ENCODE measurements at regions not wholly inside any gene's neighbourhood (a gene's known extent, or its start where the extent isn't known, plus 50 kb on each side); places are given as distances from the start of the nearest gene placed in this dataset.

DNA sequence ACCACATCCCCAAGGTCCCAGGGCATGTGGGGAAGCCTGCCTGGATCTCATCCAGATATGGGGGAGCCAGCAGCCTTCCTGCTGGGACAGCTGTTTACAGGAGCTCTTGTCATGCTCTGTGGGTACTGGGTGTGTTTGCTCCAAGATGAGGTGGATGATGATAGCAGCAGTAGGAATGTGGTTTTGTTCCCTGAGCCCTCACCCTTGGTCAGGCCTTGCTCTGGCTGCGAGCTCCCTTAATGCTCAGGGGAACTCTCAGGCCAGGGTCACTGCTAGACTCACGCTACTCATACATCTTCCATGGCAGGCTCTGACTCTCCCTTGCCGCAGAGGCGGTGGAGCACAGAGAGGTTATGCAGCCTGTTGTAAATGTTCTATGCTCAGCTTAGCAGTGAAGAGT lies 990.3 kb downstream of the AACS start:
- BruUV-seq (replicated peaks), result no TSS peak
- no peak overlapping the region for H2AFZ ChIP-seq
- H3K9me2 ChIP-seq (ENCODE audit: insufficient read depth), result no peaks in the 10 kb centered on the region
- no peaks in the 10 kb centered on the region for H4K20me1 ChIP-seq (ENCODE audit: insufficient read depth)
- H3K4me1 ChIP-seq (replicated peaks; ENCODE audit: insufficient read depth), result peaks cover 37% of the 10 kb centered on the region
- H3K79me2 ChIP-seq (ENCODE audit: low read depth), result no peaks in the 10 kb centered on the region
- ChIA-PET POLR2A (ENCODE audit: unreplicated experiment) (interaction anchor here (0.6 kb wide), 1 partner anchor 717 kb away, joined by 3 read pairs; no protein-coding TSS in a partner anchor), CTCF (no interaction called here)
- peak overlapping the region; percentile 39 for H3K27ac ChIP-seq
- no peak for TF ChIP-seq CTCF (conservative IDR thresholded peaks at IDR 0.05)
- no peak for TF ChIP-seq EZH2 (IDR thresholded peaks at IDR 0.05; ENCODE audit: low read depth)
- intact Hi-C loops (cut with micrococcal nuclease; ENCODE audit: unreplicated experiment), result loop anchor here (10.0 kb wide), 1 partner anchor 439 kb away; no protein-coding TSS in a partner anchor
- no peak overlapping the region for H3K4me3 ChIP-seq
- no peaks in the 10 kb centered on the region; the same call in 1 of the 2 replicates for H3K9me3 ChIP-seq (ENCODE audit: insufficient read depth, low read depth)
- DNase-seq, result peak; percentile 53 to 80
- no peaks in the 10 kb centered on the region for H3K36me3 ChIP-seq (ENCODE audit: low read depth)
- H3F3A ChIP-seq (ENCODE audit: insufficient read depth, low read depth), result peaks cover 23% of the 10 kb centered on the region
- peak overlapping the region; percentile 15 for H3K4me2 ChIP-seq
- no peaks in the 10 kb centered on the region for H3K27me3 ChIP-seq (ENCODE audit: insufficient read depth, low read depth)

DNA sequence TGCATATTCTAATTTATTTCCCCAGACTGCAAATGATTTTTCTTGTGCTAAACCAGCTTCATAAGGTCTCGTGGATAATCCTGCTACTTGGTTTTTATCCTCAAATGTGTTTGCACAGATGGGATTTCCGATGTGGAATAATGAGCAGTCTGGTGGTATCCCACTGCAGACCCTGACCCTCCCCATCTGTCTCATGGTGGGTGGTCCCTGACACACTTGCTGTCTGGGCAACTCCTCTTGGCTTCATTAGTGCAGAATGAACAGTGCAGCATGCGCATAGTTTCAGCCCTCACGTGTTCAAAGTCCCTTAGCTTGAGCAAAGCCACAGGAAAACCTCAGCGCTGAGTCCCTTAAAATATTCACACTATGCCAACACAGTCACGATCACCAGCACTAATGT lies 996.5 kb downstream of the AACS start:
- no peak overlapping the region for H3K4me2 ChIP-seq
- CTCF ChIA-PET, result no interaction called here
- no peaks in the 10 kb centered on the region for H3K9me2 ChIP-seq (ENCODE audit: insufficient read depth)
- no peak overlapping the region for H3K4me3 ChIP-seq
- H3K27me3 ChIP-seq (ENCODE audit: insufficient read depth, low read depth), result no peaks in the 10 kb centered on the region
- DNase-seq, result no peak
- TF ChIP-seq EZH2 (IDR thresholded peaks at IDR 0.05; ENCODE audit: low read depth) (no peak), CTCF (conservative IDR thresholded peaks at IDR 0.05) (no peak)
- no peaks in the 10 kb centered on the region for H3K36me3 ChIP-seq (ENCODE audit: low read depth)
- intact Hi-C loops (cut with micrococcal nuclease; ENCODE audit: unreplicated experiment), result no loop called here
- no peak overlapping the region for H2AFZ ChIP-seq
- H3K9me3 ChIP-seq (ENCODE audit: insufficient read depth, low read depth), result no peaks in the 10 kb centered on the region
- H3K79me2 ChIP-seq (ENCODE audit: low read depth), result no peaks in the 10 kb centered on the region
- POLR2A ChIA-PET (ENCODE audit: unreplicated experiment), result no interaction called here
- H3F3A ChIP-seq (ENCODE audit: insufficient read depth, low read depth), result no peaks in the 10 kb centered on the region
- BruUV-seq (replicated peaks), result no TSS peak
- H4K20me1 ChIP-seq (ENCODE audit: insufficient read depth), result no peaks in the 10 kb centered on the region
- no peaks in the 10 kb centered on the region for H3K4me1 ChIP-seq (replicated peaks; ENCODE audit: insufficient read depth)
- no peak overlapping the region for H3K27ac ChIP-seq

DNA sequence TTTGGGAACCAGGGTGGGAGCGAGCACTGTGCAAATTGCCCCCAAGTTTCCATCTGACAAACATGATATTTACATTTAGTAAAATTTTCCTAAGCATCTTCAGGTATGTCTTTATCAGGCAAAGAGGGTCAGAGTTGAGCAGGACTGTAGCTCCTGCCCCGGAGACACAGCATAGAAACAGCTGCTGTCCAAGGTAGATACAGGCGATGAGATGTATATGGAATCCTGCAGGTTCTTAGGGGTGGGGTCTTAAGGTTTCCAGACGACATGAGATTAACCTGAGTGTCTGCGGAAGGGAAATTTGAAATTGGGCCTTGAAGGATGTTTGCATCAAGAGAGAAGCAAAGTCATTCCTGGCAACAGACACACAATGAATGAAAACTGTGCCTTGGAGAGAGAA lies 998.8 kb downstream of the AACS start:
- Histone ChIP-seq H3K9me2 (ENCODE audit: insufficient read depth) (no peaks in the 10 kb centered on the region), H3K9me3 (ENCODE audit: insufficient read depth, low read depth) (no peaks in the 10 kb centered on the region), H3K4me2 (no peak overlapping the region), H3K36me3 (ENCODE audit: low read depth) (no peaks in the 10 kb centered on the region), H4K20me1 (ENCODE audit: insufficient read depth) (no peaks in the 10 kb centered on the region), H3K27ac (no peak overlapping the region), H3K4me1 (replicated peaks; ENCODE audit: insufficient read depth) (no peaks in the 10 kb centered on the region), H3K27me3 (ENCODE audit: insufficient read depth, low read depth) (no peaks in the 10 kb centered on the region), H3K4me3 (no peak overlapping the region), H3F3A (ENCODE audit: insufficient read depth, low read depth) (no peaks in the 10 kb centered on the region), H3K79me2 (ENCODE audit: low read depth) (no peaks in the 10 kb centered on the region), H2AFZ (no peak overlapping the region)
- TF ChIP-seq CTCF (conservative IDR thresholded peaks at IDR 0.05) (no peak), EZH2 (IDR thresholded peaks at IDR 0.05; ENCODE audit: low read depth) (no peak)
- no TSS peak for BruUV-seq (replicated peaks)
- intact Hi-C loops (cut with micrococcal nuclease; ENCODE audit: unreplicated experiment), result no loop called here
- no peak for DNase-seq
- POLR2A ChIA-PET (ENCODE audit: unreplicated experiment), result no interaction called here
- CTCF ChIA-PET, result no interaction called here
